GM19455 (cell line): ENCODE measurements at regions not wholly inside any gene's neighbourhood (a gene's known extent, or its start where the extent isn't known, plus 50 kb on each side); places are given as distances from the start of the nearest gene placed in this dataset.
"Not testable (repeated sequence)": the region's sequence is repeated elsewhere in the genome, so short reads cannot be mapped to it uniquely, and the experiment has no call there.

Experiments
- ATAC-seq: cut with Tn5 transposase; IDR thresholded peaks from one replicate; pipeline ENCODE4 v1.9.1; 2021; ENCODE audit not compliant: unreplicated experiment

- no peak for ATAC-seq
These were observed 146.2 kb downstream of the NFKBIZ start for GRCh38 chr3:101995371-101996046.

- ATAC-seq = peak; percentile 47
These were observed 147.5 kb downstream of the NFKBIZ start for GRCh38 chr3:101996832-101997231.

DNA sequence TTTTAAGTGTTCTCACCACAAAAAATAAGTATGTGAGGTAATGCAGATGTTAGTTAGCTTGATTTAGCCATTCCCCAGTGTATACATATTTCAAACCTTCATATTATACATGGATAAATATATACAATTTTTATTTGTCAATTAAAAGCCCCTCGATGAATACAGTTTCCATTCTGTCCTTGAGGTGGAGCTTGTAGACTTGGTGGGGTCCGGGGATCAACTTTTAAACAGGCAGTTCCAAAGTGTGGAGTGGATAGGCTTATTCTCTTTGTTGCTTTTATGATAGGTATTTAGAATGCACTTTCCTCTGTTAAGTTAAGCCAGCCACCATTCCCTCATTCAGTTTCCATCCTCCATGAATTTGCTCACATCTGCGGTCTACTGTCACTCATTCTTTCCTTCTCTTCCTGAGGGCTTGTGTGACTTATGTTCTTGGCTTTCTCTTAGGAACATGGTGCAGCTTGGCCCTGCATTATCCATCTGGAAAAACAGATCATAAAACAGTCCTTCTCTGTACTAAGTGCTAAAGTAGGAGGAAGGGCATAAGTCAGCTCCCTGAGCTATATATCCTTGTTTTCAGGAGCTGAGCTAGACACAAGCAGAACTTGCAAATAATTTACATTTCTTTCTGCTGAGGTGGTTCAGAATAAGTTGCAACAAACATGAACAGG lies 149.1 kb downstream of the NFKBIZ start:
- ATAC-seq = no peak

- ATAC-seq = no peak
These were observed 150.0 kb downstream of the NFKBIZ start for GRCh38 chr3:101999177-101999779.

DNA sequence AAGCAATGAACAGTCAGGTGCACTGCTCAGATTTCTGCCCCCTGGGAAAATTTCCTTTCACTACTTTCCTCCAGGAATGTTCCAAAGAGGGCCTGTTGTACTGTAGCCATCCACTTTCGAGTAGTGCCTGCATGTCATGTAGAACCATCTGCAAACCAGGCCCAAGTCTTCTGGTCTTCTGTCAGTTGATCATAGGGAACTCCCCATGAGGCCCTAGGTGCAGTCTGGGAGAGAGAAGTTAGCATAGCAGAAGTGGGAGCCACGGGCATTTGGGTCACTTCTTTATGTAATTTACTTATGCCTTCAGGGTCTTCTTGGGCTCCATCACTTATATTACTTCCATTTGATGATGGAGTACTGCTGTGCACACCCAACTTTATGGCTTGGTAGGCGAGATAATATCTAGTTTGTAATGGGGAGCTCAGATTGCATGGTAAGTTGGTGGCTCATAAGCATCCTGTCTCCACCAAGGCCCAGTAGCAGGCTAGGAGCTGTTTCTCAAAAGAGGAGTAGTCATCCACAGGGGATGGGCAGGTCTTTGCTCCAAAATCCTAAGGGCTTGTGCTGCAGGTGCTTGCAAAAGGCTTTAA lies 151.4 kb downstream of the NFKBIZ start:
- no peak for ATAC-seq

- ATAC-seq = no peak
These were observed 152.7 kb downstream of the NFKBIZ start for GRCh38 chr3:102002056-102002455.

- no peak for ATAC-seq
These were observed 155.2 kb downstream of the NFKBIZ start for GRCh38 chr3:102004561-102004960.

DNA sequence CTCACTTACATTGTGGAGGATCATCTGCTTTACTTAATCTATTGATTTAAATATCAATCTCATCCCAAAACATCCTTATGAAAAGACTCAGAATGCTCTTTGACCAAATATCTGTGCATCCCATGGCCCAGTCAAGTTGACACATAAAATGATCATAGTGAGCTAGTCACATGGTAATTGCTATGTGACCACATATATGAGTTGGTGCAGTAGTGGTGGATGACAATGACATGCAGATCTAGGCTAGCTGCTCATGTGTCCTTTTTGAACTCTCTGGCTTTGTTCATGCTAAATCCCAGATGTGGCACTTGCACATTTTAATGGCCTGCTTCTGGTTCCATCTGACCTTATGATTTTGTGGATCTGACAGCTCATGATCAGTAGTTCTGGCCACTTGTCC lies 156.2 kb downstream of the NFKBIZ start:
- no peak for ATAC-seq

DNA sequence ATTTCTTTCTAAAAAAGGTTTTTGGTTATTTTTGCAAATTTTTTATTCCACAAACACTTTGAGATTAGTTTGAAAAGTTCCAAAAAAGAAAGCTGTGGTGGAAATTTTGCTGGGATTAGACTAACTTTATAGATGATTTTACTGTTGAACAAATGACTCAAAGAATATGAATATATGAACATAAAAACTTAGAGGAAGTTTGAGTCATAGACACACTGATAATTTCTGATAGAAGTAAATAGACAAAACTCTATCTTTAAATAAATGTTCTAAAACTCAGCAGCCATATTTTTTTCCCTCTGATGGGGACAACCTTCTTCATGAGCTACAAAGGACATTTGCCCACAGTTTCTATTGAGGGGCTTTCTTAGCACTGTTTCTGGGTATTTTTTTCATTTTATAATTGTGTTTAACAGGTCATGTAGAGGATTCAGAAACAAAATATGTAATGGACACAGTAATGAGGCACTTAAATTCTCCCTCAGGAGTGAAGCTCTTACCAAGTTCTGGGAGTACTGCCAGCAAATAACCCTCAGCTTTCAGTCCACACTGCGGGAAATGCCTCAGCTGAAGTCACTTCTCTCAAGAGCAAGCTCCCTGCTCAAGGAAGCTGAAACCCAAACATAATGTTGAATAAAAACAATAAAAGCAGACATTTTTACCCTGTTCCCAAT lies 157.6 kb downstream of the NFKBIZ start:
- ATAC-seq = no peak

DNA sequence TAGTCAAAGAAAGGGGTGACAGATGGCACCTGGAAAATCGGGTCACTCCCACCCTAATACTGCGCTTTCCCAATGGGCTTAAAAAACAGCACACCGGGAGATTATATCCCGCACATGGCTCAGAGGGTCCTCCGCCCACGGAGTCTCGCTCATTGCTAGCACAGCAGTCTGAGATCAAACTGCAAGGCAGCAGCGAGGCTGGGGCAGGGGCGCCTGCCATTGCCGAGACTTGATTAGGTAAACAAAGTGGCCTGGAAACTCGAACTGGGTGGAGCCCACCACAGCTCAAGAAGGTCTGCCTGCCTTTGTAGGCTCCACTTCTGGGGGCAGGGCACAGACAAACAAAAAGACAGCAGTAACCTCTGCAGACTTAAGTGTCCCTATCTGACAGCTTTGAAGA lies 159.1 kb downstream of the NFKBIZ start:
- ATAC-seq = not testable (repeated sequence)

GRCh38 chr3:102016417-102016816 lies 167.1 kb downstream of the NFKBIZ start:
- no peak for ATAC-seq

DNA sequence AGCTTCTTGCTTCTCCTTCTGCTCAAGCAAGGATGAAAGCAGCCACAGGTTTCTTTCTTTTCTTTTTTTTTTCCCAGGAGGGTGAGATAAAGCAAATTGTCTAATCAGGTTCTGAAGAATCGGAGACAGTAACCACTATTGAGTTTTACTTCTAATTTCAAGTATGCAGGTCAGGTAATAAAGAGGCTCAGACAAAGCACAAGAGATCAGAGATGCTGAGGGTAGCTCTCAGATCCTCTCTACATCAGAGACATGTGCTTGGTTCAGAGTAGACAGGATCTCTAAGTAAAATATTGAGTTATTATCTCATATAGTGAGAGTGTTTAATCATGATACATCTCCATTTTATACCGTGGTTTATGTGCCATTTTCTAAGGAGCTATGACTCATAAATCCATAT lies 168.5 kb downstream of the NFKBIZ start:
- ATAC-seq = no peak

DNA sequence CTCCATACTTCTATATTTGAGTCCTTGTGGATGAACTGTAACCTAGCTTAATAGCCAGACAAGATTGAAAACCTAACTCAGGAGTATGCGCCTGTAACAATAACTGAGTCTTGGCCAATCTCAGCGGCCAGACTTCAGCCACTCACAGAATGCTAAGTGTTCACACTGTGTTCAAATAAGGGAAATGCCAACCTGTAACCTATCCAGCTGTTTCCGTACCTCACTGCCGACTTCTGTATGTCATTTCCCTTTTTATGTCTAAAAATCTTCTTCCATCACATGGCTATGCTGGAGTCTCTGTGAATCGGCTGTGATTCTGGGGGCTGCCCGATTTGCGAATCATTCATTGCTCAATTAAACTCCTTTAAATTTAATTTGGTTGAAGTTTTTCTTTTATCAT lies 169.2 kb downstream of the NFKBIZ start:
- ATAC-seq = no peak

GRCh38 chr3:102020735-102021134 lies 171.4 kb downstream of the NFKBIZ start:
- no peak for ATAC-seq

- ATAC-seq = no peak
These were observed 175.1 kb downstream of the NFKBIZ start for GRCh38 chr3:102024270-102024904.

DNA sequence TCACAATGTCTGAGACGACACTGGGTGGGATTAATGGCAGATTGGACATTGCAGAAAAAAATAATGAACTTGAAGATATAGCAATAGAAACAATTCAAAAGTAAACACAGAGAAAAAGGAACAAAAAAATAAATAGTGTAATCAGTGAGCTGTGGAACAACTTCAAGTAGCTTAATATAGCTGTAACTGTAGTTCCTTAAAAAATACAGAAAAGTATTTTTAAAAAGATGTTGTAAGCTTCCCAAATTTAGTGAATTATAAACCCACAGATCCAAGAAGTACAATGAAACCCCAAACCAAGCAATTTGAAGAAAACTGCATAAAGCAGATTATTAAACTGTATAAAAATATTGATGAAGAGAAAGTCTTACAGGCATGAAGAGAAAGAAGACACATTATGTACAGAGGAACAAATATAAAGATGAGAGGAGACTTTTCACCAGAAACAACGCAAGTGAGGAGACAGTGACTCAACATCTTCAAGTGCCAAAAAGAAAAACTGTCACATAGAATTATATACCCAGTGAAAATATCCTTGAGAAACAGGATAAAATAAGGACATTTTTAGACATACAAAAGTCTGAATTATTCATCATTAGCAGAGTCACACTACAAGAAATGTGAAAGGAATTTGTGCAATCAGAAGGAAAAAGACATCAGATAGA lies 176.4 kb downstream of the NFKBIZ start:
- ATAC-seq = no peak

DNA sequence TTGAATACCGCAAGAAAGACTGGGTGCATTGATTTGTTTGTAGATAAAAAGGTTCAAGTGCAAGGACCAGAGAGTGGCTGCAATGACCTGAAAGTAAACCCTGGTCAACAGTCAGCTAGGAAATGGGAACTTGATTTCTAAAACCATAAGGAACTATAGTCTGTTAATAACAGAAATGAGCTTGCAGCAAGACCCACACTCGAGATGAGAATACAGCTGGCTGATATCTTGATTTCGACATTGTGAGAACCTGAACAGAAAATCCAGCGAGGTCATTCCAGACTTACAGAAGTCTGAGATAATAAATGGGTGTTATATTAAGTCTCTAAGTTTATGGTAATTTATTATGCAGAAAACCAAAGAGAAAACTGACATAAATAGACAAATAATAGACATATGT lies 177.3 kb downstream of the NFKBIZ start:
- no peak for ATAC-seq

GRCh38 chr3:102030661-102031060 lies 181.3 kb downstream of the NFKBIZ start:
- no peak for ATAC-seq

DNA sequence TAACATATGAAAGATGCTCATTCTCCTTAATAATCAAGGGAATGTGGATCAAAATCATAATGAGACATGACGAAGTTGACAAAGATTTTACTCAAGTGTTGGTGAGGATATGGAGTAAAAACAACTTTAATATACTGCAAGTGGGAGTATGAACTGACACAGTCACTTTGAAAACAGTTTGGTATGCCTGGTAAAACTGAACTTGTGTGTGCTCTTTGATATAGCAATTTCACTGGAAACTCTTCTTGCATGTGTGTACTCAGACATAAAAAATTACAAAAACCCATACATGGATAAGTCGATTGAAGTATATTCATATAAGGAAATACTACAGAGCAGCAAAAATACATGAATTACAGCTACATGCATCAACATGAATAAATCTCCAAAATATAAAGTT lies 182.5 kb downstream of the NFKBIZ start:
- no peak for ATAC-seq
